WTC11 (cell line): ENCODE measurements at regions not wholly inside any gene's neighbourhood (a gene's known extent, or its start where the extent isn't known, plus 50 kb on each side); places are given as distances from the start of the nearest gene placed in this dataset.

ENCODE experiments used
- EMX1 ChIP-seq: fragments of 250-450 bp; sonication (Bioruptor Pico); IDR thresholded peaks from 2 replicates; pipeline ENCODE4 v1.8.0; 2021; ENCODE audit warnings: mild to moderate bottlenecking
- TF ChIP-seq, protein P1 (sequence below): fragments of 200-600 bp; IDR thresholded peaks from 2 replicates; pipeline ENCODE4 v1.8.0; 2022; ENCODE audit warnings: antibody characterized with exemption
- TF ChIP-seq, protein P2 (sequence below): sonication (generic); formaldehyde crosslinking; IDR thresholded peaks from 2 replicates; pipeline ENCODE4 v1.8.0; 2022; ENCODE audit warnings: mild to moderate bottlenecking, missing genetic modification reagents

DNA sequence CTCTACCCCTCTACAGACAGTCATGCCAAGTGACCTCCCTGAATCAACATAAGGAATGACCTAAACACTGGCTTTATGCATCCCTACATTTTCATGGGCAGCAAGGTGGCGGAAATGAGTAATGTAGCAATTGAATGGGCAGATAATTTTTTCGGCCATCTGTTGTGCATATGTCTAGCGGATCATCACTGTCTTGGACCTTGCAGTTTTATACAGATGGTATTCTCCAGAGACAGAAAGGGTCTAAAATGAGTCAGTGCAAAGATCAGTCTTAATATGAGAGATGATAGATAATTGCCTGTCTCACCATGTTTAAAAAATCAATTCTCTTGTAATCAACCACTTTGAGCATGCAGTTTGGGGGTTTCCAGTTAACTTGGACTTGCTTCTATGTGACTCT lies 177.3 kb upstream of the DKK2 start:
- TF ChIP-seq, protein P1, sequence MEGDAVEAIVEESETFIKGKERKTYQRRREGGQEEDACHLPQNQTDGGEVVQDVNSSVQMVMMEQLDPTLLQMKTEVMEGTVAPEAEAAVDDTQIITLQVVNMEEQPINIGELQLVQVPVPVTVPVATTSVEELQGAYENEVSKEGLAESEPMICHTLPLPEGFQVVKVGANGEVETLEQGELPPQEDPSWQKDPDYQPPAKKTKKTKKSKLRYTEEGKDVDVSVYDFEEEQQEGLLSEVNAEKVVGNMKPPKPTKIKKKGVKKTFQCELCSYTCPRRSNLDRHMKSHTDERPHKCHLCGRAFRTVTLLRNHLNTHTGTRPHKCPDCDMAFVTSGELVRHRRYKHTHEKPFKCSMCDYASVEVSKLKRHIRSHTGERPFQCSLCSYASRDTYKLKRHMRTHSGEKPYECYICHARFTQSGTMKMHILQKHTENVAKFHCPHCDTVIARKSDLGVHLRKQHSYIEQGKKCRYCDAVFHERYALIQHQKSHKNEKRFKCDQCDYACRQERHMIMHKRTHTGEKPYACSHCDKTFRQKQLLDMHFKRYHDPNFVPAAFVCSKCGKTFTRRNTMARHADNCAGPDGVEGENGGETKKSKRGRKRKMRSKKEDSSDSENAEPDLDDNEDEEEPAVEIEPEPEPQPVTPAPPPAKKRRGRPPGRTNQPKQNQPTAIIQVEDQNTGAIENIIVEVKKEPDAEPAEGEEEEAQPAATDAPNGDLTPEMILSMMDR: no peak
- no peak for TF ChIP-seq EMX1 (CRISPR knock-in tag)
- TF ChIP-seq, protein P2, sequence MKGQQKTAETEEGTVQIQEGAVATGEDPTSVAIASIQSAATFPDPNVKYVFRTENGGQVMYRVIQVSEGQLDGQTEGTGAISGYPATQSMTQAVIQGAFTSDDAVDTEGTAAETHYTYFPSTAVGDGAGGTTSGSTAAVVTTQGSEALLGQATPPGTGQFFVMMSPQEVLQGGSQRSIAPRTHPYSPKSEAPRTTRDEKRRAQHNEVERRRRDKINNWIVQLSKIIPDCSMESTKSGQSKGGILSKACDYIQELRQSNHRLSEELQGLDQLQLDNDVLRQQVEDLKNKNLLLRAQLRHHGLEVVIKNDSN (CRISPR knock-in tag): no peak
